ENCODE measurements at regions not wholly inside any gene's neighbourhood (a gene's known extent, or its start where the extent isn't known, plus 50 kb on each side); places are given as distances from the start of the nearest gene placed in this dataset.

- no peak for DNase-seq
- CTCF ChIA-PET = no interaction called here
- intact Hi-C loops (cut with micrococcal nuclease; ENCODE audit: unreplicated experiment) = no loop called here
- Mint-ChIP-seq H3K36me3 (ENCODE audit: insufficient read depth, unreplicated experiment) (no peaks in the 10 kb centered on the region), H3K4me3 (ENCODE audit: low read depth, unreplicated experiment) (no peak overlapping the region), H3K27me3 (ENCODE audit: unreplicated experiment) (no peaks in the 10 kb centered on the region), H3K4me1 (ENCODE audit: low read depth, unreplicated experiment) (no peaks in the 10 kb centered on the region), H3K27ac (ENCODE audit: unreplicated experiment) (no peak overlapping the region), H3K9me3 (ENCODE audit: low read depth, unreplicated experiment) (peaks cover 2% of the 10 kb centered on the region)
- BruUV-seq (replicated peaks) = no TSS peak
- TF ChIP-seq, protein P1, sequence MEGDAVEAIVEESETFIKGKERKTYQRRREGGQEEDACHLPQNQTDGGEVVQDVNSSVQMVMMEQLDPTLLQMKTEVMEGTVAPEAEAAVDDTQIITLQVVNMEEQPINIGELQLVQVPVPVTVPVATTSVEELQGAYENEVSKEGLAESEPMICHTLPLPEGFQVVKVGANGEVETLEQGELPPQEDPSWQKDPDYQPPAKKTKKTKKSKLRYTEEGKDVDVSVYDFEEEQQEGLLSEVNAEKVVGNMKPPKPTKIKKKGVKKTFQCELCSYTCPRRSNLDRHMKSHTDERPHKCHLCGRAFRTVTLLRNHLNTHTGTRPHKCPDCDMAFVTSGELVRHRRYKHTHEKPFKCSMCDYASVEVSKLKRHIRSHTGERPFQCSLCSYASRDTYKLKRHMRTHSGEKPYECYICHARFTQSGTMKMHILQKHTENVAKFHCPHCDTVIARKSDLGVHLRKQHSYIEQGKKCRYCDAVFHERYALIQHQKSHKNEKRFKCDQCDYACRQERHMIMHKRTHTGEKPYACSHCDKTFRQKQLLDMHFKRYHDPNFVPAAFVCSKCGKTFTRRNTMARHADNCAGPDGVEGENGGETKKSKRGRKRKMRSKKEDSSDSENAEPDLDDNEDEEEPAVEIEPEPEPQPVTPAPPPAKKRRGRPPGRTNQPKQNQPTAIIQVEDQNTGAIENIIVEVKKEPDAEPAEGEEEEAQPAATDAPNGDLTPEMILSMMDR (IDR thresholded peaks at IDR 0.05; ENCODE audit: unreplicated experiment) = no peak
These were observed 89.7 kb upstream of the CNTNAP5 start for GRCh38 chr2:123935405-123935804.

DNA sequence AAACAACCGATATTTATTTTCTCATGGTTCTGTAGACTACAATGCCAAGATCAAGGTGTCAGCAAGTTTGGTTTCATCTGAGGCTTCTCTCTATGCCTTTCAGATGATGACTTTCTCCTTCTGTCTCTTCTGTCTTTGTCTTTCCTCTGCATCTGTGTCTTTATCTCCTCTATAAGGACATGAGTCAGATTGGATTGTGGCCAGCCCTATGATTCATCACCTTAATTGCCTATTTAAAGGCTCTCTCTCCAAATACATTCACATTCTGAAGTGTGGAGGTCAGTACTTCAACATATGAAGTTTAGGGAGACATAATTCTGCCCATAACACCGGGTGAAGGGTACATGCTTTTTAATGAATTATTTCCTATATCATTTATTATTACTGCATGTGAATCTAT lies 71.2 kb upstream of the CNTNAP5 start:
- intact Hi-C loops (cut with micrococcal nuclease; ENCODE audit: unreplicated experiment) = no loop called here
- Mint-ChIP-seq H3K36me3 (ENCODE audit: insufficient read depth, unreplicated experiment) (no peaks in the 10 kb centered on the region), H3K27me3 (ENCODE audit: unreplicated experiment) (no peaks in the 10 kb centered on the region), H3K27ac (ENCODE audit: unreplicated experiment) (no peak overlapping the region), H3K4me3 (ENCODE audit: low read depth, unreplicated experiment) (no peak overlapping the region), H3K9me3 (ENCODE audit: low read depth, unreplicated experiment) (peaks cover 14% of the 10 kb centered on the region), H3K4me1 (ENCODE audit: low read depth, unreplicated experiment) (no peaks in the 10 kb centered on the region)
- TF ChIP-seq, protein P1 (IDR thresholded peaks at IDR 0.05; ENCODE audit: unreplicated experiment) = no peak
- DNase-seq = no peak
- no TSS peak for BruUV-seq (replicated peaks)
- CTCF ChIA-PET = no interaction called here

DNA sequence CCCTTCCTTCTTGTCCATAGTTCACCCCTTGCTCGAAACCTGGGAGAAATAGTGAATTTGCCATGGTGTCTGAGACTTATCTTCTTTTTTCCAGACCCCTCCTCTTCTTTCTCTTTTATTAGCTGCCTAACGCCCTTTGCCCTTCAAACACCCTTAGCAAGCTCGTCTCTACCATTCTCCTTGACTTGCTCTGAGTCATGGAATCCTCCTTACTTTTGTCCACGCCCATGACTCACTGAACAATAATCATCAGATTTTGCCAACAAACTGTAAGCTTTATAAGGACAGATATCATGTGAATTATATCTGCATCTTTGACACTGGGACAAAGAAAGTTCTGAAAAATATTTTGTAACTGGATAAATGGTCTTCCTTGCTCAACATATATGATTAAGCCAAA lies 67.1 kb upstream of the CNTNAP5 start:
- intact Hi-C loops (cut with micrococcal nuclease; ENCODE audit: unreplicated experiment) = no loop called here
- H3K4me3 Mint-ChIP-seq (ENCODE audit: low read depth, unreplicated experiment) = no peak overlapping the region
- no peak overlapping the region for H3K27ac Mint-ChIP-seq (ENCODE audit: unreplicated experiment)
- no TSS peak for BruUV-seq (replicated peaks)
- TF ChIP-seq, protein P1 (IDR thresholded peaks at IDR 0.05; ENCODE audit: unreplicated experiment) = no peak
- DNase-seq = no peak
- H3K9me3 Mint-ChIP-seq (ENCODE audit: low read depth, unreplicated experiment) = peaks cover 12% of the 10 kb centered on the region
- H3K36me3 Mint-ChIP-seq (ENCODE audit: insufficient read depth, unreplicated experiment) = no peaks in the 10 kb centered on the region
- CTCF ChIA-PET = no interaction called here
- no peaks in the 10 kb centered on the region for H3K27me3 Mint-ChIP-seq (ENCODE audit: unreplicated experiment)
- no peaks in the 10 kb centered on the region for H3K4me1 Mint-ChIP-seq (ENCODE audit: low read depth, unreplicated experiment)

DNA sequence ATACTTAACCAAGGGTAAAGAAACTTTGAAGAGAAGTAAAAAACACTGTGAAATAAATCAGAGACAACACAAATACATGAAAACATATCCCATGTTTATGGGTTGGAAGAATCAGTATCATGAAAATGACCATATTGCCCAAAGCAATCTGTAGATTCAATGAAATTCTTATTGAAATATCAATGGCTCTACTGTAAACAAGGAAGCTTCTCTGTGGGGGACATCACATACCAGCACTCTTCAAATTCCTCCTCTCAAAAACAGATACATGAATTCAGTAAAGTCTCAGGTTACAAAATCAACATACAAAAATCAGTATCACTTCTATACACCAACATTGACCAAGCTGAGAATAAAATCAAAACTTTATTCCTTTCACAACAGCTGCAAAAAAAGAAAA lies 63.5 kb upstream of the CNTNAP5 start:
- peaks cover 11% of the 10 kb centered on the region for H3K9me3 Mint-ChIP-seq (ENCODE audit: low read depth, unreplicated experiment)
- CTCF ChIA-PET = no interaction called here
- no peaks in the 10 kb centered on the region for H3K36me3 Mint-ChIP-seq (ENCODE audit: insufficient read depth, unreplicated experiment)
- TF ChIP-seq, protein P1 (IDR thresholded peaks at IDR 0.05; ENCODE audit: unreplicated experiment) = no peak
- intact Hi-C loops (cut with micrococcal nuclease; ENCODE audit: unreplicated experiment) = no loop called here
- DNase-seq = no peak
- no TSS peak for BruUV-seq (replicated peaks)
- H3K4me3 Mint-ChIP-seq (ENCODE audit: low read depth, unreplicated experiment) = no peak overlapping the region
- H3K27me3 Mint-ChIP-seq (ENCODE audit: unreplicated experiment) = no peaks in the 10 kb centered on the region
- H3K27ac Mint-ChIP-seq (ENCODE audit: unreplicated experiment) = no peak overlapping the region
- H3K4me1 Mint-ChIP-seq (ENCODE audit: low read depth, unreplicated experiment) = no peaks in the 10 kb centered on the region

All from Calu3 (cell line).